Spinal cord (tissue), 9 donors: ENCODE measurements at regions not wholly inside any gene's neighbourhood (a gene's known extent, or its start where the extent isn't known, plus 50 kb on each side); places are given as distances from the start of the nearest gene placed in this dataset.

Experiments used
- DNase-seq, 6 donors: peaks; one replicate each; pipeline versions ENCODE4 v3.0.0 to v3.0.0-alpha.2; 2013 to 2015; ENCODE audit warnings: low spot score in 6 of 6, low read depth in 4 of 6
- H3K27ac ChIP-seq: one replicate; pipeline ENCODE4 v1.5.1; 2013; ENCODE audit warnings: low read depth, low read length, control low read depth
- H3K27me3 ChIP-seq: one replicate; pipeline ENCODE4 v1.6.1; 2013; ENCODE audit warnings: low read length; ENCODE audit not compliant: control insufficient read depth, insufficient read depth
- H3K36me3 ChIP-seq: one replicate; pipeline ENCODE4 v1.6.1; 2013; ENCODE audit warnings: low read length; ENCODE audit not compliant: control insufficient read depth, insufficient read depth
- H3K4me1 ChIP-seq: one replicate; pipeline ENCODE4 v1.6.1; 2013; ENCODE audit warnings: low read length; ENCODE audit not compliant: control insufficient read depth, insufficient read depth
- H3K4me3 ChIP-seq: one replicate; pipeline ENCODE4 v1.5.1; 2013; ENCODE audit warnings: low read depth, low read length, control low read depth
- H3K9me3 ChIP-seq: one replicate; pipeline ENCODE4 v1.6.1; 2013; ENCODE audit warnings: low read length; ENCODE audit not compliant: control insufficient read depth, insufficient read depth
- WGBS: methylation state at CpG from one replicate; pipeline ENCODE4 v1.1.5; 2013; ENCODE audit warnings: missing lambda C conversion rate; ENCODE audit not compliant: insufficient coverage; 5-methylcytosine and 5-hydroxymethylcytosine counted together
- donor health status: healthy.

DNA sequence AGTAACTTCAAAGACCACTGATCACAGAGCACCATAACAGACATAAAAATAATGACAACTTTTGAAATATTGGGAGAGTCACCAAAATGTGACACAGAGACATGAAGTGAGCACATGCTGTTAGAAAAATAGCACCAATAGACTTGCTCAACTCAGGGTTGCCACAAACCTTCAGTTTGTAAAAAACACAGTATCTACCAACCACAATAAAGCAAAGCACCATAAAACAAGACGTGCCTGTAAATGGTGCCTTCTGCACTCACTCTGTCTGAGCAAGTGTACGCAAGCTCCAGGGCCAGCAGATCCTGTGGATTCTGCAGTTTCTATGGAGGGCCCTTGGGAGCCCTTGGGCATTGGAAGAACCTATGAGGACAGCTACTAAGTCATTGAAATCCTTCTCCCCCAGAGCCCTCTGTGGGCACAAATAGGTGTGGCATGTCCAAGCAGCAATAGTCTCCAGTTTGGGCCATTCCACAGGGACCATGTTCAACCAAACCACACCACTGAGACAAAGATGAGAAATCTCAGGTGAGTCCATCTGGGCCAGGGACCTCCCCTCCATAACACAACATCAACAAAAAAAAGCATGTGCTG lies 116.9 kb upstream of the RAB4A start:
- Histone ChIP-seq H3K36me3 (no peaks in the 10 kb centered on the region), H3K9me3 (no peaks in the 10 kb centered on the region), H3K27me3 (no peaks in the 10 kb centered on the region), H3K4me3 (no peak overlapping the region), H3K4me1 (peaks cover 10% of the 10 kb centered on the region), H3K27ac (no peak overlapping the region)
- DNase-seq, result no peak
- WGBS, result 82% methylated on average over 2 of the region's 2 CpGs

DNA sequence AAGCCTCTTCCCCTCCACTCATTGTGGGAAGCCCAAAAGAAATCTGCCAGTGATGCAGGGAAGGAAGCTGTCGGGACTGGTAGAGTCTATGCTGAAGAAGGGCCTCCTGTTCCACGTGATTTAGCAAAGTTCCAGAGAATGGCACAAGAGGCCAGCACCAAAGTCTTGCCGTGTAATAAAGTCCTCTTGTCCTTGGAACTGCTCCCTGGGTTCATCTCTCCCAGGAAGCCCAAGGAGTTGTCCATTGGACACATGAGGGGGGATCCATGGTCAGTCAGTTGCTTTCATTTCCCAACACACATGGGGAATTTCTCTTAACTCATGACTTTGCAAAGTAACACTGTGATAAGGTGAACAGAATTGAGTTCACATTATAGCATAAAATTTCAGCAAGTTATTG lies 116.1 kb upstream of the RAB4A start:
- Histone ChIP-seq H3K36me3 (no peaks in the 10 kb centered on the region), H3K27me3 (no peaks in the 10 kb centered on the region)
- 76% methylated on average over 3 of the region's 3 CpGs for WGBS

GRCh38 chr1:229155472-229155871 lies 115.4 kb upstream of the RAB4A start:
- Histone ChIP-seq H3K27me3 (no peaks in the 10 kb centered on the region), H3K9me3 (no peaks in the 10 kb centered on the region), H3K27ac (no peak overlapping the region), H3K4me3 (no peak overlapping the region), H3K4me1 (peaks cover 14% of the 10 kb centered on the region), H3K36me3 (no peaks in the 10 kb centered on the region)
- DNase-seq, result peak in 2 of 6 donors; percentile 47 to 69
- 28% methylated on average over 7 of the region's 9 CpGs for WGBS

More for the DNA sequence above, 116.1 kb upstream of the RAB4A start:
- no peak for DNase-seq
- Histone ChIP-seq H3K4me3 (no peak overlapping the region), H3K27ac (no peak overlapping the region), H3K4me1 (peaks cover 10% of the 10 kb centered on the region), H3K9me3 (no peaks in the 10 kb centered on the region)

DNA sequence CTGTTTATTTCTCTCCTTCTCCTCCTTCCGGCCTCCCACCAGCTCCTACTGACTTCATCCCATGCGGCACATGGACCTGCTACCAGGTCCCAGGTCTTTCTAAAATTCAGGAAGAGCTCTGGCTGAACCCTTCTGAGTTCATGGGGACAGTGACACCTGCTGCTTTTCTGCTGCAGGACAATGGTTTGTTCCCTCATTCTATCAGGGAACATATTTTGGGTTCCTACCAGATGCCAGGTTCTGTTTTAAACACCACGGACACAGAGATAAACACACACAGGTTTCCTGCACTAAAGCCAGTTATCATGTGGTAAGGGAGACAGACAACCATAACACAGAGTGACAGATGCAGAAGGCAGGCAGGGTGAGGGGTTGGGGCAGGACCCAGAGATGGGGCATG lies 114.0 kb upstream of the RAB4A start:
- DNase-seq, result peak in 2 of 6 donors; percentile 38 to 51
- 80% methylated on average over 2 of the region's 3 CpGs for WGBS
- Histone ChIP-seq H3K4me1 (peaks cover 15% of the 10 kb centered on the region), H3K27me3 (no peaks in the 10 kb centered on the region), H3K36me3 (no peaks in the 10 kb centered on the region), H3K27ac (no peak overlapping the region), H3K9me3 (no peaks in the 10 kb centered on the region), H3K4me3 (no peak overlapping the region)

GRCh38 chr1:229157480-229157879 lies 113.4 kb upstream of the RAB4A start:
- no peak for DNase-seq
- H3K9me3 ChIP-seq, result no peaks in the 10 kb centered on the region
- no peaks in the 10 kb centered on the region for H3K27me3 ChIP-seq
- 86% methylated on average over 2 of the region's 4 CpGs for WGBS
- no peak overlapping the region for H3K4me3 ChIP-seq
- H3K27ac ChIP-seq, result no peak overlapping the region
- H3K4me1 ChIP-seq, result peaks cover 15% of the 10 kb centered on the region
- H3K36me3 ChIP-seq, result no peaks in the 10 kb centered on the region

DNA sequence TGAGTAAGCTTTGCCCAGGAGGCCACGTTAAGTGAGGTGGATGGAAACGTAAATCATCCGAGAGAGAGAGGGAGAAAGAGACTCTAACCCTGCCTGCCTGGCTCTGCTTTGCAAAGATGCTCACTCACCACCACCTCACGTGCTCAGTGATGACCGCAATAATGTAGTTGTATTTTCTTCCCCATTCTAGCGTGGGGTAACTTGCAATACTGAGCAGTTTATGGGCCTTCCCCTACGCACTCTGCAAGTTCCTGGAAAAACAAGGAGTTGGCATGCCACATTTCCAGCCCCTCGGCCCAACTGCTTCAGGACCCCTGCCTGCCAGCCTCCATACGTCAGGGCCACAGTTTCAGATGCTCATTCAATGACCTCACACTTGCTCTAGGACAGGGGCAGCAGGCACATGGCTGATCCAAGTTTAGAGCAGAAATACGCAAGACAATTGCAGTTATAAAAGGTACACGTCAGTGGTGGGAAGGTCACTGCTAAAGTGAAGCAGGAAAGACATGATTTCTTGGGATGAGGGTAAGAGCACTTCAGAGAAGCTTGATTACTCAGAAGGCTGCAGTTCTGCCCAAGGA lies 112.5 kb upstream of the RAB4A start:
- Histone ChIP-seq H3K27ac (no peak overlapping the region), H3K9me3 (no peaks in the 10 kb centered on the region), H3K4me3 (no peak overlapping the region), H3K4me1 (peaks cover 19% of the 10 kb centered on the region), H3K36me3 (no peaks in the 10 kb centered on the region), H3K27me3 (no peaks in the 10 kb centered on the region)
- 69% methylated on average over 8 of the region's 11 CpGs for WGBS
- DNase-seq, result no peak

GRCh38 chr1:229158927-229159326 lies 112.0 kb upstream of the RAB4A start:
- H3K4me1 ChIP-seq, result peaks cover 24% of the 10 kb centered on the region
- WGBS, result 58% methylated on average over 4 of the region's 4 CpGs
- no peak for DNase-seq
- H3K9me3 ChIP-seq, result no peaks in the 10 kb centered on the region
- no peak overlapping the region for H3K4me3 ChIP-seq
- no peak overlapping the region for H3K27ac ChIP-seq
- H3K36me3 ChIP-seq, result no peaks in the 10 kb centered on the region
- no peaks in the 10 kb centered on the region for H3K27me3 ChIP-seq

DNA sequence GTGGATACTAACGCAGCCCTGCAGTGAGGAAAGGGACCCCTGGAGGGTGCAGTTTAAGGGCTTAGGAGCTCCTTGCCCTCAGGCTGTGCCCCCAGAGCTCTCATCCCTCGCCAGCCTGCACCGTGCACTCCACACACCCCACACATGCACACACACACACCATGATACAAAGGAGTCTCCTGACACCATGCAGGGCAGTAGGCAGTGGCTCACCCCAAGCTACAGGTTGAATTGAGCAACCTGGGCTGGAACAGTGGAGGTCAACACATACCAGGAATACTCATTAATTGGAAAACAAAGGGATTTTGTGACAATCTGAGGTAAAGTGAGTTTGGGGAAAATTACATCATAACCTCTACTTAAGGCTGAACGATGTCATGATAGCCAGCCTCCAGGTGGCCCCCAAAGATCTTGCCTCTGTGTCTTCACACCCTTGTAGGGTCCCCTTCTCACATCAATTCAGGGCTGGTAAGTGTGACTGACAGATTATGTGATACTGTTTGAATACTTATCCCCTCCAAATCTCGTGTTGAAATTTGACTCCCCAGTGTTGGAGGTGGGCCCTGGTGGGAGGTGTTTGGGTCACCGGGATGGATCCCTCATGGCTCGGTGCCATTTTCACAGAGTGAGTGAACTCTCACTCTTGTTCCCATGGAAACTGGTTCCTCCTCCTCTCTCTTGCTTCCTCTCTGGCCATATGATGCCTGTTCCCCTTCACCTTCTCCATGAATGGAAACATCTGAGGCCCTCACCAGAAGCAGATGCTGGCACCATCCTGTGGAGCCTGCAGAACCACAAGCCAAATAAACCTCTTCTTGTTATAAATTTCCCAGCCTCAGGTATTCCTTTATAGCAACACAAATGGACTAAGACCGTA lies 111.0 kb upstream of the RAB4A start:
- H3K36me3 ChIP-seq, result no peaks in the 10 kb centered on the region
- H3K27me3 ChIP-seq, result no peaks in the 10 kb centered on the region
- DNase-seq, result peak in 1 of 6 donors; percentile 37
- H3K4me3 ChIP-seq, result no peak overlapping the region
- H3K4me1 ChIP-seq, result peaks cover 24% of the 10 kb centered on the region
- 59% methylated on average over 5 of the region's 8 CpGs for WGBS
- H3K27ac ChIP-seq, result no peak overlapping the region
- no peaks in the 10 kb centered on the region for H3K9me3 ChIP-seq

GRCh38 chr1:229161740-229162139 lies 109.2 kb upstream of the RAB4A start:
- no peak overlapping the region for H3K4me3 ChIP-seq
- H3K9me3 ChIP-seq, result no peaks in the 10 kb centered on the region
- H3K27ac ChIP-seq, result no peak overlapping the region
- H3K36me3 ChIP-seq, result no peaks in the 10 kb centered on the region
- H3K4me1 ChIP-seq, result peaks cover 14% of the 10 kb centered on the region
- no peaks in the 10 kb centered on the region for H3K27me3 ChIP-seq
- 87% methylated on average over 1 of the region's 2 CpGs for WGBS
- DNase-seq, result no peak
